HEK293 (cell line): ENCODE measurements at regions not wholly inside any gene's neighbourhood (a gene's known extent, or its start where the extent isn't known, plus 50 kb on each side); places are given as distances from the start of the nearest gene placed in this dataset.

Source experiments
- CTCF ChIP-seq: fragments of 450-650 bp; formaldehyde crosslinking; IDR thresholded peaks from 2 replicates; pipeline ENCODE4 v1.5.1; 2016; ENCODE audit warnings: missing biosample characterization, missing genetic modification characterization
- ELK4 ChIP-seq: IDR thresholded peaks from 2 replicates; pipeline ENCODE4 v1.6.1; 2011; ENCODE audit warnings: mild to moderate bottlenecking, low read depth, low read length, borderline replicate concordance
- TSHZ1 ChIP-seq: fragments of 450-650 bp; formaldehyde crosslinking; IDR thresholded peaks from 2 replicates; pipeline ENCODE4 v1.5.1; 2016; ENCODE audit warnings: missing biosample characterization, missing genetic modification characterization, borderline replicate concordance
- YY1 ChIP-seq: fragments of 450-650 bp; formaldehyde crosslinking; IDR thresholded peaks from 2 replicates; pipeline ENCODE4 v1.5.1; 2018; ENCODE audit warnings: missing biosample characterization, missing genetic modification characterization
- ZNF121 ChIP-seq: fragments of 450-650 bp; formaldehyde crosslinking; IDR thresholded peaks from 2 replicates; pipeline ENCODE4 v1.5.1; 2016; ENCODE audit warnings: missing biosample characterization, missing genetic modification characterization
- ZNF138 ChIP-seq: fragments of 450-650 bp; formaldehyde crosslinking; IDR thresholded peaks from 2 replicates; pipeline ENCODE4 v1.5.1; 2016; ENCODE audit warnings: missing biosample characterization, missing genetic modification characterization, borderline replicate concordance
- ZNF26 ChIP-seq: fragments of 450-650 bp; formaldehyde crosslinking; IDR thresholded peaks from 2 replicates; pipeline ENCODE4 v1.5.1; 2016; ENCODE audit warnings: missing biosample characterization, missing genetic modification characterization
- ZNF335 ChIP-seq: fragments of 450-650 bp; formaldehyde crosslinking; conservative IDR thresholded peaks from 2 replicates; pipeline ENCODE4 v1.5.1; 2016; ENCODE audit warnings: missing biosample characterization, missing genetic modification characterization
- ZNF423 ChIP-seq: fragments of 450-650 bp; formaldehyde crosslinking; IDR thresholded peaks from 2 replicates; pipeline ENCODE4 v1.5.1; 2016; ENCODE audit warnings: missing biosample characterization, missing genetic modification characterization
- ZNF654 ChIP-seq: fragments of 450-650 bp; formaldehyde crosslinking; IDR thresholded peaks from 2 replicates; pipeline ENCODE4 v1.5.1; 2016; ENCODE audit warnings: low read depth, missing biosample characterization, missing genetic modification characterization
- ZNF837 ChIP-seq: fragments of 450-650 bp; formaldehyde crosslinking; IDR thresholded peaks from 2 replicates; pipeline ENCODE4 v1.5.1; 2016; ENCODE audit warnings: missing biosample characterization, missing genetic modification characterization
- ZSCAN4 ChIP-seq: fragments of 450-650 bp; formaldehyde crosslinking; IDR thresholded peaks from 2 replicates; pipeline ENCODE4 v1.5.1; 2017; ENCODE audit warnings: missing biosample characterization, missing genetic modification characterization

GRCh38 chr18:38116716-38117115 lies 551.1 kb upstream of the CELF4 start:
- no peak for TF ChIP-seq CTCF (tag by site-specific recombination)
- no peak for TF ChIP-seq ZNF837
- no peak for TF ChIP-seq ELK4
- no peak for TF ChIP-seq YY1 (tag by site-specific recombination)
- TF ChIP-seq ZNF423 (tag by site-specific recombination) = no peak
- TF ChIP-seq ZNF335 = no peak
- TF ChIP-seq ZNF654 (tag by site-specific recombination) = no peak
- no peak for TF ChIP-seq ZSCAN4
- TF ChIP-seq TSHZ1 (tag by site-specific recombination) = no peak
- no peak for TF ChIP-seq ZNF26
- no peak for TF ChIP-seq ZNF121 (tag by site-specific recombination)
- TF ChIP-seq ZNF138 = no peak
